Ishikawa (cell line): ENCODE measurements at regions not wholly inside any gene's neighbourhood (a gene's known extent, or its start where the extent isn't known, plus 50 kb on each side); places are given as distances from the start of the nearest gene placed in this dataset.

Experiments used
- CEBPB ChIP-seq: IDR thresholded peaks from 2 replicates; pipeline ENCODE4 v1.6.1; 2012
- CREB1 ChIP-seq: IDR thresholded peaks from 2 replicates; pipeline ENCODE4 v1.6.1; 2012; ENCODE audit warnings: low read depth
- EGR1 ChIP-seq: IDR thresholded peaks from 2 replicates; pipeline ENCODE4 v1.6.1; 2012
- EP300 ChIP-seq: IDR thresholded peaks from 2 replicates; pipeline ENCODE4 v1.6.1; 2012; ENCODE audit warnings: borderline replicate concordance
- FOXM1 ChIP-seq: IDR thresholded peaks from 2 replicates; pipeline ENCODE4 v1.6.1; 2012; ENCODE audit warnings: low read depth, borderline replicate concordance
- MAX ChIP-seq: IDR thresholded peaks from 2 replicates; pipeline ENCODE4 v1.6.1; 2012
- NFIC ChIP-seq: IDR thresholded peaks from 2 replicates; pipeline ENCODE4 v1.6.1; 2012
- RAD21 ChIP-seq: IDR thresholded peaks from 2 replicates; pipeline ENCODE4 v1.6.1; 2012; ENCODE audit warnings: low read depth
- REST ChIP-seq: IDR thresholded peaks from 2 replicates; pipeline ENCODE4 v1.6.1; 2012; ENCODE audit warnings: low read depth, mild to moderate bottlenecking
- TAF1 ChIP-seq: IDR thresholded peaks from 2 replicates; pipeline ENCODE4 v1.6.1; 2012; ENCODE audit warnings: low read depth, mild to moderate bottlenecking
- TCF12 ChIP-seq: IDR thresholded peaks from 2 replicates; pipeline ENCODE4 v1.6.1; 2012; ENCODE audit warnings: low read depth
- TEAD4 ChIP-seq: IDR thresholded peaks from 2 replicates; pipeline ENCODE4 v1.6.1; 2012
- USF1 ChIP-seq: IDR thresholded peaks from 2 replicates; pipeline ENCODE4 v1.6.1; 2012
- YY1 ChIP-seq: IDR thresholded peaks from 2 replicates; pipeline ENCODE4 v1.6.1; 2012; ENCODE audit warnings: low read depth
- ZBTB7A ChIP-seq: IDR thresholded peaks from 2 replicates; pipeline ENCODE4 v1.6.1; 2012; ENCODE audit warnings: low read depth

GRCh38 chr15:95458721-95459120 lies 871.8 kb upstream of the NR2F2 start:
- TF ChIP-seq FOXM1 (no peak), REST (no peak), NFIC (no peak), RAD21 (no peak), TEAD4 (no peak), EGR1 (no peak), YY1 (no peak), CEBPB (no peak), MAX (no peak), USF1 (no peak), CREB1 (no peak), TAF1 (no peak)

- TF ChIP-seq RAD21 (no peak), USF1 (no peak), TCF12 (no peak), REST (no peak), CREB1 (no peak), CEBPB (no peak), TEAD4 (no peak), ZBTB7A (no peak)
These were observed 871.2 kb upstream of the NR2F2 start for GRCh38 chr15:95459273-95459672.

- TF ChIP-seq FOXM1: no peak
- no peak for TF ChIP-seq YY1
- TF ChIP-seq TAF1: no peak
- no peak for TF ChIP-seq MAX
- TF ChIP-seq CREB1: no peak
- no peak for TF ChIP-seq CEBPB
- no peak for TF ChIP-seq EP300
- TF ChIP-seq NFIC: no peak
- no peak for TF ChIP-seq TEAD4
- no peak for TF ChIP-seq RAD21
- TF ChIP-seq TCF12: no peak
These were observed 866.0 kb upstream of the NR2F2 start for GRCh38 chr15:95464509-95464908.

- TF ChIP-seq YY1 (no peak), CEBPB (no peak), REST (no peak), USF1 (no peak), CREB1 (no peak), NFIC (no peak), ZBTB7A (no peak), TAF1 (no peak), EGR1 (no peak), FOXM1 (no peak), TCF12 (no peak), MAX (no peak), RAD21 (no peak)
These were observed 861.7 kb upstream of the NR2F2 start for GRCh38 chr15:95468820-95469219.
